GM04503 (cell line): ENCODE measurements at regions not wholly inside any gene's neighbourhood (a gene's known extent, or its start where the extent isn't known, plus 50 kb on each side); places are given as distances from the start of the nearest gene placed in this dataset.

Source experiments
- DNase-seq: peaks from one replicate; pipeline ENCODE4 v3.0.0-alpha.2; 2012; ENCODE audit warnings: low read depth

- no peak for DNase-seq
These were observed 392.9 kb downstream of the NUAK1 start for GRCh38 chr12:105745811-105746210.

- DNase-seq = no peak
These were observed 389.8 kb downstream of the NUAK1 start for GRCh38 chr12:105748806-105749600.

GRCh38 chr12:105750096-105750495 lies 388.7 kb downstream of the NUAK1 start:
- DNase-seq = no peak

- DNase-seq = no peak
These were observed 384.4 kb downstream of the NUAK1 start for GRCh38 chr12:105754313-105754712.

- DNase-seq = no peak
These were observed 381.8 kb downstream of the NUAK1 start for GRCh38 chr12:105756961-105757360.

GRCh38 chr12:105759149-105759548 lies 379.6 kb downstream of the NUAK1 start:
- no peak for DNase-seq

GRCh38 chr12:105761075-105761474 lies 377.7 kb downstream of the NUAK1 start:
- no peak for DNase-seq

- no peak for DNase-seq
These were observed 374.4 kb downstream of the NUAK1 start for GRCh38 chr12:105764216-105764835.

- no peak for DNase-seq
These were observed 373.4 kb downstream of the NUAK1 start for GRCh38 chr12:105765053-105766014.

- DNase-seq = no peak
These were observed 372.7 kb downstream of the NUAK1 start for GRCh38 chr12:105766029-105766428.

GRCh38 chr12:105769486-105769885 lies 369.3 kb downstream of the NUAK1 start:
- no peak for DNase-seq

- no peak for DNase-seq
These were observed 365.3 kb downstream of the NUAK1 start for GRCh38 chr12:105773471-105773870.

GRCh38 chr12:105774037-105774436 lies 364.7 kb downstream of the NUAK1 start:
- DNase-seq = no peak

GRCh38 chr12:105775343-105775742 lies 363.4 kb downstream of the NUAK1 start:
- peak; percentile 13 for DNase-seq

GRCh38 chr12:105783983-105784947 lies 354.5 kb downstream of the NUAK1 start:
- no peak for DNase-seq

GRCh38 chr12:105793421-105793820 lies 345.3 kb downstream of the NUAK1 start:
- DNase-seq = no peak

- no peak for DNase-seq
These were observed 340.4 kb downstream of the NUAK1 start for GRCh38 chr12:105798256-105798845.

GRCh38 chr12:105799103-105799502 lies 339.7 kb downstream of the NUAK1 start:
- DNase-seq = no peak

GRCh38 chr12:105801351-105801750 lies 337.4 kb downstream of the NUAK1 start:
- no peak for DNase-seq

- no peak for DNase-seq
These were observed 335.5 kb downstream of the NUAK1 start for GRCh38 chr12:105803292-105803691.
